Uterus (tissue), 3 donors: ENCODE measurements at regions not wholly inside any gene's neighbourhood (a gene's known extent, or its start where the extent isn't known, plus 50 kb on each side); places are given as distances from the start of the nearest gene placed in this dataset.

Source experiments
- DNase-seq, 2 donors: peaks; one replicate each; pipeline ENCODE4 v3.0.0-alpha.2; 2019 to 2020
- H3K27ac ChIP-seq, 2 donors: fragments of 200-600 bp; sonication (generic); 1 replicate in 1 of 2; 2 replicates in 1 of 2; pipeline ENCODE4 v1.5.1; 2016 to 2018
- H3K27me3 ChIP-seq, 2 donors: fragments of 200-600 bp; sonication (generic); one replicate each; pipeline ENCODE4 v1.5.1; 2018 to 2019; ENCODE audit warnings: control low read depth in 1 of 2
- H3K36me3 ChIP-seq, 2 donors: fragments of 200-600 bp; sonication (generic); one replicate each; pipeline ENCODE4 v1.5.1; 2019; ENCODE audit warnings: control low read depth in 1 of 2
- H3K4me1 ChIP-seq, 2 donors: fragments of 200-600 bp; sonication (generic); one replicate each; pipeline ENCODE4 v1.5.1; 2018 to 2019; ENCODE audit warnings: control low read depth in 1 of 2
- H3K4me3 ChIP-seq, 2 donors: fragments of 200-600 bp; sonication (generic); 1 replicate in 1 of 2; 2 replicates in 1 of 2; pipeline ENCODE4 v1.5.1; 2018 to 2019; ENCODE audit warnings: mild to moderate bottlenecking in 1 of 2
- H3K9me3 ChIP-seq, 2 donors: fragments of 200-600 bp; sonication (generic); one replicate each; pipeline ENCODE4 v1.5.1; 2019; ENCODE audit warnings: control low read depth in 1 of 2
- POLR2A ChIP-seq, 2 donors: fragments of 450-650 bp; IDR thresholded peaks; one replicate each; pipeline ENCODE4 v1.6.1; 2016; ENCODE audit warnings: antibody characterized with exemption in 2 of 2, mild to moderate bottlenecking in 1 of 2, moderate library complexity in 1 of 2
- intact Hi-C: fragments of 100-400 bp; cut with DNase I; formaldehyde crosslinking; loops from one replicate; pipeline ENCODE4 v1.15.1; 2023; ENCODE audit warnings: low total_unique reads
- TF ChIP-seq, protein P1 (sequence below), 4 experiments: fragments of 200-600 bp in 2 of 4; fragments of 450-650 bp in 2 of 4; sonication (generic) in 2 of 4; IDR thresholded peaks; one replicate each; pipeline ENCODE4 v1.5.1; 2016 to 2019; ENCODE audit warnings: antibody characterized with exemption in 4 of 4, mild to moderate bottlenecking in 2 of 4, moderate library complexity in 1 of 4
- donor health status: DM: yes; HTN: yes; CAD: no.

DNA sequence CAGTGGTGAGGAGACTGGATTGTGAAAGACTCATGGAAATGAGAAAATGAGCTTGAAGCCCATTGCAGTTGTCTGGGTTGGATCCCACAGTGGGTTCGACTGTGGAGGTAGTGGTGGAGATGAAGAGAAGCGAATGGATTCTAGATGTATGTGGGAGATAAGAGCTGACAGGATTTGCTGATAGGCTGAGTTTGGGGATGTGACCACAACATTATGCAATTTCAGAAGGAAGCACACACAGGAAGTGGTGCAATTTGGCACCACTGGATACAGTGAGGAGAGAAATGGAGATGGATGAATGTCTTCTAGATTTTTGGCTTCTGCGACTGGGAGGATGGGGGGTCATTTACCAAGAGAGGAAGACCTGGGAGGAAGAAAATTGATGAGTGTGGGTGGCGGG is 64.4 kb upstream of the MAFB start:
- H3K4me1 ChIP-seq, result no peaks in the 10 kb centered on the region
- intact Hi-C loops, result no loop called here
- TF ChIP-seq POLR2A (IDR thresholded peaks at IDR 0.05), result no peak
- TF ChIP-seq, protein P1, sequence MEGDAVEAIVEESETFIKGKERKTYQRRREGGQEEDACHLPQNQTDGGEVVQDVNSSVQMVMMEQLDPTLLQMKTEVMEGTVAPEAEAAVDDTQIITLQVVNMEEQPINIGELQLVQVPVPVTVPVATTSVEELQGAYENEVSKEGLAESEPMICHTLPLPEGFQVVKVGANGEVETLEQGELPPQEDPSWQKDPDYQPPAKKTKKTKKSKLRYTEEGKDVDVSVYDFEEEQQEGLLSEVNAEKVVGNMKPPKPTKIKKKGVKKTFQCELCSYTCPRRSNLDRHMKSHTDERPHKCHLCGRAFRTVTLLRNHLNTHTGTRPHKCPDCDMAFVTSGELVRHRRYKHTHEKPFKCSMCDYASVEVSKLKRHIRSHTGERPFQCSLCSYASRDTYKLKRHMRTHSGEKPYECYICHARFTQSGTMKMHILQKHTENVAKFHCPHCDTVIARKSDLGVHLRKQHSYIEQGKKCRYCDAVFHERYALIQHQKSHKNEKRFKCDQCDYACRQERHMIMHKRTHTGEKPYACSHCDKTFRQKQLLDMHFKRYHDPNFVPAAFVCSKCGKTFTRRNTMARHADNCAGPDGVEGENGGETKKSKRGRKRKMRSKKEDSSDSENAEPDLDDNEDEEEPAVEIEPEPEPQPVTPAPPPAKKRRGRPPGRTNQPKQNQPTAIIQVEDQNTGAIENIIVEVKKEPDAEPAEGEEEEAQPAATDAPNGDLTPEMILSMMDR (IDR thresholded peaks at IDR 0.05), result no peak
- no peaks in the 10 kb centered on the region for H3K9me3 ChIP-seq
- H3K4me3 ChIP-seq, result no peak overlapping the region
- no peak for DNase-seq
- H3K27me3 ChIP-seq, result no peaks in the 10 kb centered on the region
- no peaks in the 10 kb centered on the region for H3K36me3 ChIP-seq
- no peak overlapping the region for H3K27ac ChIP-seq

- no peak overlapping the region for H3K27ac ChIP-seq
- intact Hi-C loops, result no loop called here
- no peaks in the 10 kb centered on the region for H3K36me3 ChIP-seq
- H3K4me1 ChIP-seq, result no peaks in the 10 kb centered on the region
- H3K9me3 ChIP-seq, result no peaks in the 10 kb centered on the region
- H3K27me3 ChIP-seq, result no peaks in the 10 kb centered on the region
- no peak for TF ChIP-seq POLR2A (IDR thresholded peaks at IDR 0.05)
- TF ChIP-seq, protein P1 (IDR thresholded peaks at IDR 0.05), result no peak
- DNase-seq, result peak in 1 of 2 donors; percentile 15
- H3K4me3 ChIP-seq, result no peak overlapping the region
These were observed 65.4 kb upstream of the MAFB start for GRCh38 chr20:40754339-40754943.

DNA sequence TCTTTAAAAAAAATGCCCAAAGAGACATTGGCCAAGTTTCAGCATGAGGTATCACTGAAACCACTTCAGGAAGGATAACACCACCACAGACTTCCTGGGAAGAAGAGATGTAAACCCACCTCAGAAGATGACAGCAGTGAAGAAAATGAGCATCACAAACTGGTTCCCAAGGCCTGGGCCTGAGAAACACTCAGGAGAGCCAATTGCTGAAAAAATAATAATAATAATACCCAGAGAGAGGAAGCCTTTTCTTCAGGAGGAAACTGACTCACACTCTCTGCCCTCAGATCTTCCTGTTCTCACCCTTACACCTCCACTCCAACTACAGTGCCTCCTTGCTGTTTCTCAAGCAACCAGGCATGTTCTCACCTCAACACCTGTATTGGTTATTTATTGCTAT is 68.1 kb upstream of the MAFB start:
- Histone ChIP-seq H3K4me3 (no peak overlapping the region), H3K9me3 (no peaks in the 10 kb centered on the region), H3K4me1 (no peaks in the 10 kb centered on the region), H3K36me3 (no peaks in the 10 kb centered on the region), H3K27me3 (no peaks in the 10 kb centered on the region), H3K27ac (no peak overlapping the region)
- no peak for DNase-seq
- TF ChIP-seq, protein P1 (IDR thresholded peaks at IDR 0.05), result no peak
- no peak for TF ChIP-seq POLR2A (IDR thresholded peaks at IDR 0.05)
- intact Hi-C loops, result no loop called here

DNA sequence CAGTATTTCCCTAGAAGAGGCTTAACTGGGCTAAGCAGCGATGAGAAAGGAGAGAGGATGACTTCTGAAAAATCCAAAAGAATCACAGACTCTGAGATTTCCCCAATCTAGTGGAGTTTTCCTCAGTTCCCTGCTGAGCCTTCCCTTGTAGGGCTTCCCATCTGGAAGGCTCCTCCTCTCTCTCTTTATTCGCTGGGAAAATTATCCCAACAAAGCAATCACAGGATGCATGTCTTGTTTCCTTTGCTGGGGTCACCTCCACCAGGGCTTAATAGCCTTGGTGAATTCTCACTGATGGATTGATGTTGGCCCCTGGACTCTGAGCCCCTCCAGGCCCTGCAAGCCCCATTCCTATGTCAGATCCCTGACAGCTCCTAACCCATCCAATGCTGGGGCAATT is 69.8 kb upstream of the MAFB start:
- Histone ChIP-seq H3K4me3 (no peak overlapping the region), H3K9me3 (no peaks in the 10 kb centered on the region), H3K27ac (no peak overlapping the region), H3K27me3 (no peaks in the 10 kb centered on the region), H3K4me1 (no peaks in the 10 kb centered on the region), H3K36me3 (no peaks in the 10 kb centered on the region)
- no peak for DNase-seq
- intact Hi-C loops, result no loop called here
- no peak for TF ChIP-seq POLR2A (IDR thresholded peaks at IDR 0.05)
- TF ChIP-seq, protein P1 (IDR thresholded peaks at IDR 0.05), result no peak

DNA sequence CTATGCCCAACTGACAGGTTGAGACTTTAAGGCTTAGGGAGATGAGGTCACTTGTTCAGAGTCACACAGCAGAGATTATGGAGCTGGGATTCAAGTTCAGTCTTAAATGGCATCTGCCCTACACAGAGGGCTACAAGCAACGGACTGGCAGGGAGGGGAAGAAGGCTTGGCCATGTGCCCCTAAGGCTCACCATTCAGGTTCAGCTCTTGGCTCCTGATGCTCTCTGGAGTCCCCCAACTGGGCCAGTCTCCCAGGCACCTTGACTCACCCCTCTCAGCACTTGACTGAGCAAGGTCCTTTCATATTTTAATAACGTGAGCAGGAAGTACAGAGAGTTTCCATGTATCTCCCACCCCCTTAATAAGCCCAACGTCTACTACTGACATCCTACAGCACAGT is 71.4 kb upstream of the MAFB start:
- DNase-seq, result no peak
- TF ChIP-seq, protein P1 (IDR thresholded peaks at IDR 0.05), result no peak
- TF ChIP-seq POLR2A (IDR thresholded peaks at IDR 0.05), result no peak
- H3K36me3 ChIP-seq, result no peaks in the 10 kb centered on the region
- no peak overlapping the region for H3K27ac ChIP-seq
- intact Hi-C loops, result no loop called here
- no peak overlapping the region for H3K4me3 ChIP-seq
- H3K27me3 ChIP-seq, result no peaks in the 10 kb centered on the region
- H3K4me1 ChIP-seq, result no peaks in the 10 kb centered on the region
- no peaks in the 10 kb centered on the region for H3K9me3 ChIP-seq
